ENCODE measurements at regions not wholly inside any gene's neighbourhood (a gene's known extent, or its start where the extent isn't known, plus 50 kb on each side); places are given as distances from the start of the nearest gene placed in this dataset.

- TF ChIP-seq EZH2 (IDR thresholded peaks at IDR 0.05; ENCODE audit: low read depth) = no peak
- no peak for TF ChIP-seq CTCF (conservative IDR thresholded peaks at IDR 0.05)
- Histone ChIP-seq H3K9me2 (ENCODE audit: insufficient read depth) (no peaks in the 10 kb centered on the region), H3F3A (ENCODE audit: insufficient read depth, low read depth) (no peaks in the 10 kb centered on the region), H3K79me2 (ENCODE audit: low read depth) (no peaks in the 10 kb centered on the region), H4K20me1 (ENCODE audit: insufficient read depth) (no peaks in the 10 kb centered on the region), H3K4me3 (no peak overlapping the region), H3K36me3 (ENCODE audit: low read depth) (no peaks in the 10 kb centered on the region), H2AFZ (no peak overlapping the region), H3K27me3 (ENCODE audit: insufficient read depth, low read depth) (no peaks in the 10 kb centered on the region), H3K9me3 (ENCODE audit: insufficient read depth, low read depth) (0 out of 2 replicates have a peak, but pooled peaks cover 7% of the 10 kb centered on the region), H3K4me1 (replicated peaks; ENCODE audit: insufficient read depth) (peaks cover 9% of the 10 kb centered on the region), H3K4me2 (no peak overlapping the region), H3K27ac (no peak overlapping the region)
- BruUV-seq (replicated peaks) = no TSS peak
- no peak for DNase-seq
- ChIA-PET POLR2A (ENCODE audit: unreplicated experiment) (no interaction called here), CTCF (no interaction called here)
- intact Hi-C loops (cut with micrococcal nuclease; ENCODE audit: unreplicated experiment) = no loop called here
Observed at GRCh38 chr21:14617040-14617393, 70.9 kb upstream of the SAMSN1 start.

- ChIA-PET POLR2A (ENCODE audit: unreplicated experiment) (no interaction called here), CTCF (no interaction called here)
- Histone ChIP-seq H3K4me2 (no peak overlapping the region), H3K79me2 (ENCODE audit: low read depth) (no peaks in the 10 kb centered on the region), H3K36me3 (ENCODE audit: low read depth) (no peaks in the 10 kb centered on the region), H4K20me1 (ENCODE audit: insufficient read depth) (no peaks in the 10 kb centered on the region), H3K9me2 (ENCODE audit: insufficient read depth) (no peaks in the 10 kb centered on the region), H3K4me3 (no peak overlapping the region), H2AFZ (peak overlapping the region; percentile 31; the same call in 1 of the 2 replicates), H3F3A (ENCODE audit: insufficient read depth, low read depth) (no peaks in the 10 kb centered on the region), H3K4me1 (replicated peaks; ENCODE audit: insufficient read depth) (peaks cover 9% of the 10 kb centered on the region), H3K27me3 (ENCODE audit: insufficient read depth, low read depth) (no peaks in the 10 kb centered on the region), H3K27ac (no peak overlapping the region), H3K9me3 (ENCODE audit: insufficient read depth, low read depth) (0 out of 2 replicates have a peak, but pooled peaks cover 7% of the 10 kb centered on the region)
- DNase-seq = peak in 1 of 2 experiments; percentile 38
- TF ChIP-seq EZH2 (IDR thresholded peaks at IDR 0.05; ENCODE audit: low read depth) = no peak
- TF ChIP-seq CTCF (conservative IDR thresholded peaks at IDR 0.05) = no peak
- intact Hi-C loops (cut with micrococcal nuclease; ENCODE audit: unreplicated experiment) = no loop called here
- no TSS peak for BruUV-seq (replicated peaks)
Observed at GRCh38 chr21:14616380-14617039, 70.4 kb upstream of the SAMSN1 start.

GRCh38 chr21:14615359-14615974 lies 69.4 kb upstream of the SAMSN1 start:
- H3F3A ChIP-seq (ENCODE audit: insufficient read depth, low read depth) = no peaks in the 10 kb centered on the region
- no peaks in the 10 kb centered on the region for H3K36me3 ChIP-seq (ENCODE audit: low read depth)
- intact Hi-C loops (cut with micrococcal nuclease; ENCODE audit: unreplicated experiment) = no loop called here
- ChIA-PET POLR2A (ENCODE audit: unreplicated experiment) (no interaction called here), CTCF (interaction anchor here (0.6 kb wide), 1 partner anchor 799 kb away, joined by 4 read pairs; no protein-coding TSS in a partner anchor)
- DNase-seq = no peak
- TF ChIP-seq EZH2 (IDR thresholded peaks at IDR 0.05; ENCODE audit: low read depth) (no peak), CTCF (conservative IDR thresholded peaks at IDR 0.05) (no peak)
- BruUV-seq (replicated peaks) = no TSS peak
- H2AFZ ChIP-seq = no peak overlapping the region
- no peaks in the 10 kb centered on the region for H3K27me3 ChIP-seq (ENCODE audit: insufficient read depth, low read depth)
- 0 out of 2 replicates have a peak, but pooled peaks cover 7% of the 10 kb centered on the region for H3K9me3 ChIP-seq (ENCODE audit: insufficient read depth, low read depth)
- no peak overlapping the region for H3K27ac ChIP-seq
- H3K9me2 ChIP-seq (ENCODE audit: insufficient read depth) = no peaks in the 10 kb centered on the region
- H4K20me1 ChIP-seq (ENCODE audit: insufficient read depth) = no peaks in the 10 kb centered on the region
- no peaks in the 10 kb centered on the region for H3K79me2 ChIP-seq (ENCODE audit: low read depth)
- peaks cover 9% of the 10 kb centered on the region for H3K4me1 ChIP-seq (replicated peaks; ENCODE audit: insufficient read depth)
- no peak overlapping the region for H3K4me3 ChIP-seq
- H3K4me2 ChIP-seq = no peak overlapping the region
